Caco-2 (cell line): ENCODE measurements at regions not wholly inside any gene's neighbourhood (a gene's known extent, or its start where the extent isn't known, plus 50 kb on each side); places are given as distances from the start of the nearest gene placed in this dataset.
"Not testable (repeated sequence)": the region's sequence is repeated elsewhere in the genome, so short reads cannot be mapped to it uniquely, and the experiment has no call there.

Experiments used
- BruUV-seq: library from RNA; stranded (reverse); fragments of 400-500 nt; replicated peaks from 2 replicates; lab custom pipeline; 2021; lab: Mats Ljungman, UMichigan
- CTCF ChIA-PET: fragments of 300-600 bp; sonication (Branson Sonifier 250); formaldehyde crosslinking; loops from one replicate; lab custom pipeline; 2022; ENCODE audit warnings: antibody characterized with exemption; lab: Charles Lee
- POLR2A ChIA-PET: fragments of 300-600 bp; sonication (Branson Sonifier 250); formaldehyde crosslinking; loops from one replicate; lab custom pipeline; 2022; ENCODE audit warnings: antibody characterized with exemption; lab: Charles Lee
- DNase-seq, 2 experiments: peaks; one replicate each; pipeline versions ENCODE4 v3.0.0 to v3.0.0-alpha.2; 2020 to 2022
- H3K27me3 ChIP-seq: replicated peaks from 2 replicates; pipeline ENCODE4 v1.6.0; 2011; ENCODE audit warnings: low read length; ENCODE audit not compliant: control insufficient read depth, insufficient read depth
- H3K36me3 ChIP-seq: 2 replicates; pipeline ENCODE4 v1.5.1; 2011; ENCODE audit warnings: low read length; ENCODE audit not compliant: control insufficient read depth, insufficient read depth
- H3K4me1 ChIP-seq: fragments of 250-450 bp; sonication (Bioruptor Pico); 2 replicates; pipeline ENCODE4 v1.5.1; 2020; ENCODE audit warnings: mild to moderate bottlenecking
- H3K4me3 ChIP-seq: 2 replicates; pipeline ENCODE4 v1.5.1; 2011; ENCODE audit warnings: low read depth, mild to moderate bottlenecking, control low read depth, low read length
- H3K9me3 ChIP-seq: fragments of 250-450 bp; sonication (Bioruptor Pico); 2 replicates; pipeline ENCODE4 v1.5.1; 2020; ENCODE audit warnings: mild to moderate bottlenecking, moderate library complexity
- H3K27ac Mint-ChIP-seq: one replicate; pipeline ENCODE4 v1.8.0; 2022; ENCODE audit warnings: mixed read lengths; ENCODE audit not compliant: unreplicated experiment
- H3K27me3 Mint-ChIP-seq: one replicate; pipeline ENCODE4 v1.8.0; 2022; ENCODE audit warnings: mixed read lengths; ENCODE audit not compliant: insufficient read depth, unreplicated experiment
- H3K36me3 Mint-ChIP-seq: one replicate; pipeline ENCODE4 v1.8.0; 2022; ENCODE audit warnings: mild to moderate bottlenecking, mixed read lengths; ENCODE audit not compliant: insufficient read depth, unreplicated experiment
- H3K4me1 Mint-ChIP-seq: one replicate; pipeline ENCODE4 v1.8.0; 2022; ENCODE audit warnings: low read depth, mixed read lengths; ENCODE audit not compliant: unreplicated experiment
- H3K4me3 Mint-ChIP-seq: one replicate; pipeline ENCODE4 v1.8.0; 2022; ENCODE audit warnings: mild to moderate bottlenecking, moderate library complexity, mixed read lengths; ENCODE audit not compliant: unreplicated experiment
- H3K9me3 Mint-ChIP-seq: one replicate; pipeline ENCODE4 v1.8.0; 2022; ENCODE audit warnings: mixed read lengths; ENCODE audit not compliant: unreplicated experiment
- CTCF ChIP-seq, 2 experiments: fragments of 200-600 bp in 1 of 2; IDR thresholded peaks; 1 replicate in 1 of 2; 2 replicates in 1 of 2; pipeline versions ENCODE4 v1.5.1 to v1.8.0; 2011 to 2022; ENCODE audit warnings: antibody characterized with exemption in 1 of 2, control low read depth in 1 of 2, inconsistent platforms in 1 of 2, low read depth in 1 of 2, low read length in 1 of 2, mild to moderate bottlenecking in 1 of 2, moderate library complexity in 1 of 2; ENCODE audit not compliant: insufficient read depth in 1 of 2, severe bottlenecking in 1 of 2, unreplicated experiment in 1 of 2
- intact Hi-C: fragments of 100-400 bp; cut with micrococcal nuclease; formaldehyde crosslinking; loops from one replicate; pipeline ENCODE4 v1.10.0; 2022; ENCODE audit not compliant: unreplicated experiment

GRCh38 chr14:37870632-37871346 lies 275.4 kb downstream of the TTC6 start:
- no peaks in the 10 kb centered on the region for H3K9me3 Mint-ChIP-seq
- ChIA-PET POLR2A (no interaction called here), CTCF (no interaction called here)
- H3K27me3 Mint-ChIP-seq: no peaks in the 10 kb centered on the region
- TF ChIP-seq CTCF (IDR thresholded peaks at IDR 0.05; ENCODE audit: insufficient read depth in 1 of 2, low read depth in 1 of 2, low read length in 1 of 2, severe bottlenecking in 1 of 2, unreplicated experiment in 1 of 2): no peak
- H3K4me1 Mint-ChIP-seq: peaks cover 14% of the 10 kb centered on the region
- H3K4me3 Mint-ChIP-seq: no peak overlapping the region
- peaks cover 9% of the 10 kb centered on the region; the same call in 1 of the 2 replicates for H3K4me1 ChIP-seq
- no peak overlapping the region for H3K4me3 ChIP-seq
- no peak for DNase-seq
- H3K9me3 ChIP-seq: no peaks in the 10 kb centered on the region
- H3K36me3 ChIP-seq: no peaks in the 10 kb centered on the region
- H3K27me3 ChIP-seq: no peaks in the 10 kb centered on the region
- H3K36me3 Mint-ChIP-seq: no peaks in the 10 kb centered on the region
- BruUV-seq: no TSS peak
- no peak overlapping the region for H3K27ac Mint-ChIP-seq
- intact Hi-C loops: loop anchor here (5.0 kb wide), 1 partner anchor 73 kb away; no protein-coding TSS in a partner anchor

- H3K27me3 ChIP-seq, H3K36me3 ChIP-seq, H3K9me3 ChIP-seq, H3K4me3 ChIP-seq, BruUV-seq, POLR2A ChIA-PET, H3K27me3 Mint-ChIP-seq, H3K36me3 Mint-ChIP-seq, DNase-seq, H3K4me1 ChIP-seq, H3K4me3 Mint-ChIP-seq, H3K9me3 Mint-ChIP-seq: not testable (repeated sequence)
- CTCF ChIA-PET: interaction anchor here (0.6 to 2.1 kb wide), 7 partner anchors 9 to 644 kb away, joined by 3 to 20 read pairs (median 5); partner anchors contain the start of genes FOXA1 and TTC6
- Mint-ChIP-seq H3K4me1 (peaks cover 21% of the 10 kb centered on the region), H3K27ac (peak overlapping the region; percentile 36)
- intact Hi-C loops: loop anchor here (1.0 to 5.0 kb wide), 8 partner anchors 63 to 644 kb away; no protein-coding TSS in a partner anchor
These were observed 278.6 kb downstream of the TTC6 start for GRCh38 chr14:37874065-37874428.

- H3K27ac Mint-ChIP-seq: peak overlapping the region; percentile 36
- no TSS peak for BruUV-seq
- peaks cover 21% of the 10 kb centered on the region for H3K4me1 Mint-ChIP-seq
- DNase-seq: peak; percentile 80 to 90
- no peaks in the 10 kb centered on the region for H3K9me3 Mint-ChIP-seq
- no peaks in the 10 kb centered on the region for H3K27me3 ChIP-seq
- peak; percentile 83 to 87 for TF ChIP-seq CTCF (IDR thresholded peaks at IDR 0.05; ENCODE audit: insufficient read depth in 1 of 2, low read depth in 1 of 2, low read length in 1 of 2, severe bottlenecking in 1 of 2, unreplicated experiment in 1 of 2)
- ChIA-PET CTCF (interaction anchor here (0.6 to 2.1 kb wide), 7 partner anchors 9 to 644 kb away, joined by 3 to 20 read pairs (median 5); partner anchors contain the start of genes FOXA1 and TTC6), POLR2A (interaction anchor here (0.5 to 0.6 kb wide), 2 partner anchors 279 to 287 kb away, joined by 4 to 7 read pairs; partner anchors contain the start of gene TTC6)
- peak overlapping the region; percentile 9 for H3K4me3 Mint-ChIP-seq
- no peaks in the 10 kb centered on the region for H3K36me3 ChIP-seq
- H3K9me3 ChIP-seq: no peaks in the 10 kb centered on the region
- intact Hi-C loops: loop anchor here (1.0 to 5.0 kb wide), 8 partner anchors 64 to 644 kb away; no protein-coding TSS in a partner anchor
- H3K4me1 ChIP-seq: peaks cover 9% of the 10 kb centered on the region; the same call in 1 of the 2 replicates
- no peak overlapping the region for H3K4me3 ChIP-seq
- H3K36me3 Mint-ChIP-seq: no peaks in the 10 kb centered on the region
- no peaks in the 10 kb centered on the region for H3K27me3 Mint-ChIP-seq
These were observed 279.1 kb downstream of the TTC6 start for GRCh38 chr14:37874429-37875109.
